RPMI7951 (cell line): ENCODE measurements at regions not wholly inside any gene's neighbourhood (a gene's known extent, or its start where the extent isn't known, plus 50 kb on each side); places are given as distances from the start of the nearest gene placed in this dataset.

ENCODE experiments used
- DNase-seq: peaks from one replicate; pipeline ENCODE4 v3.0.0-alpha.2; 2012; ENCODE audit warnings: low read depth

DNA sequence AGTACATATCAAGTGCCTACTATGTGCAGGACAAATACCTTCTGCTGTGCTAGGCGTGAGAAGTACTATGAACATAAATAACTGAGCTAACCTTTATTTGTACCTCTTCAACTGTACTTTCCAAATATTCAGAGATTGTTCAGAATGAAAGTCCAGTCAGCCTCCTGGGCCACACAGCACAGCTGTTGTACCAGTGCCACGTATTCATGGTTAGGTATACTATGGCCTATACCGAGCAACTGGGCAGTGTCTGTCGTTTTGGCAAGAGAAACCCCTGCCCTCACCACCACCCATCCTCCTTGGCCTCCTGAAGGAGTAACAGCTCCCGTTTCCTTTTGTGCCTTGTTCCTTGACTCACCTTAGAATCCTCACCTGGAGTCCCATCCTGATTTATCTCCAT, 53.0 kb downstream of the RASSF10 start:
- DNase-seq, result no peak

DNA sequence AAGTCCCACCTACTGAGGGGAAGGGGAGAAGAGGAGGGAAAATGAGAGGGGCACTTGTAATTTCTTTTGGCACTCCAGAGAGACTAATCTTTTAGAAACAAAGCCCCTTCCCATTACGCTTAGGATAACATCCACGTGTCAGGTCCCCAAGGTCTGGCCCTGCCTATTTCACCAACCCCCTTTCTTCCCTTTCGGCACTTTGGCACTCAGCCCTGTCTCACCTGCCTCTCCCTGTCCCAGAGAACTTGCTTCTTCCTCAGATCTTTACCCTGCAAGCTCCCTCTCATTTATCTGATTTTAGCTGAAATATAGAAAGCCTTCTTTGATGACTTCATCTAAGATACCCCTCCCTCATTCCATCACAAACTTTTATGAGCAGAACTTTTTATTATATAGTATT, 55.5 kb downstream of the RASSF10 start:
- DNase-seq, result no peak

DNA sequence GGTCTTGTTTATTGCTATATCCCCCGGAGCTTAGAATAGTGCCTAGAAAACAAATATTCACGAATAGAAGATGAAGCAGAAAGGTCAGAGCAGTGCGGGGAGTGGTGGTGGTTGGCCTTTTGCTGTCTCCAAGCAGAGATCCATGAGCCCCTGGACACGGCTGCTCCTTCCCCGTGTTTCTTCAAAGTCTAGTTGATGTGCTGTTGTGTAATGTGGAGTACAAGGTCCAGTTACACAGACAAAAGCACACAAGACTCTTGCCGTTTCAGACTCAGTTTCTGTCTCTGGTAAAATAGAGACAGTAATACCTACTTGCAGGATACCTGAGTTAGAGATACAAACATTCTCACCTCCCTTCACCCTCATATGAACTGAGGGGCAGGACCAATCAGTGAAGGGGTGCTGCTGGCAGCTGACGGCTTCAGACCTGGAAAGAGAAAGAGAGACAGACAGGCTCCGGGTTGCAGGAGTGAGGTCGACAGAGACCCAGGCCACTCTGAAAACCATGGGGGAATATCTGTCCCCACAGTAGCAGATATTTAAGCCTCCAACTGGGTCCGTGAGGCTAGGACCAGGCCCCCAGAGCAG, 56.2 kb downstream of the RASSF10 start:
- DNase-seq, result no peak

DNA sequence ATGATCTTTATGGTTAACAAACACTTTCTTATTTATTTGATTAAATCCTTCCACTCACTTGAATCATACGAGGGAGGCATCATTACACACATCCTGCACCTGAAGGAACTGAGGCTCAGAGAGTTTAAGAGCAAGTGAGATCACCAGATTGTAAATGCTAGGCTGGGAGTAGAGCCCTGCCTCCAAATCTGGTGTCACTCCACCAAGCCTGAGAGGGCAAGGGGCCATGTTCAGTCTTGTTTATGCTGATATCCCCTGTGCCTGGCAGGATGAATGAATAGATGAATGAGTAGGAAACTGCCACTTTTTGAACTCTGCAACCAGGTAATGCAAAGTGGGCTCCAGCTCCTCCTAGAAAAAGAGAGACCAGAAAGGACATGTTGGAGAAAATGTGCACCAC, 59.1 kb downstream of the RASSF10 start:
- DNase-seq, result no peak

DNA sequence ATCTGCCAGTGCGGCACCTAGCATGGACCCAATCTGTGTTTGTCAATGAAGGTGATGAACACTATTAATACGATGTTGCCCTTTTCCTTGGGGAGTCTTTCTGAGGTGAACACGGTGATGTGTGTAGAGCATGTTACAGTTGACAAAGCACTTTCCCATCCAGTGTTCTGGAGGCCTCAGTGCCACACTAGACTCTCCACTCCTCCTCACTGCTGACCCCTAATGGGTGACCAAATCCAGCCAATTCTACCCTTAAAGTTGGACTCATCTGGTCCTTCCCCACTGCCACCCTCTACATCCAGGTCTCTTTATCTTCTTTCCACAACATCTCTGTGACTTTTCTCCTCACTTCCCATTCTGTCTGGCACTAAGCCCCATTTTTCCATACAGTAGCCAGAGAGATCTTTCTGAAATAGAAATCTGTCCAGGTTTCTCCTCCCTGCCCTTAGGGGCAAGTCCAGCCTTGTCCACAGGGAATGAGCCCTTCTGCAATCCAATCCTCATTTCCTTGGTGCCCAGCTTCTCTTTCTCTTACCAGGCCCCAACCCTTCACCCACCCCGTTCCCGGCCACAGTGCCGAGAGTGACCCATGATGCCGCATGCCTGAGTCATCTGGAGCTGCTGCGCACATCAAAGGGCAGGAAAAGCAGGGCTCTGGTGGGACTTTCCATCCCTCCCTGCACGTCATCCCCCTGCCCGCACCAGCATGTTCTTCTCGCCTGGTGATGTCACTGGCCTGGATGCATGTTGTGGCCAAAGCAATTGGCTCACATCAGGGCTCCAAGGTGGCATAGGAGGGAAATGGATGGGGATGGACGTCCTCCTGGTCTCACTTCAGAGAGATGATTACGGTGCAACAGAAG, 64.2 kb downstream of the RASSF10 start:
- DNase-seq, result peak; percentile 97

DNA sequence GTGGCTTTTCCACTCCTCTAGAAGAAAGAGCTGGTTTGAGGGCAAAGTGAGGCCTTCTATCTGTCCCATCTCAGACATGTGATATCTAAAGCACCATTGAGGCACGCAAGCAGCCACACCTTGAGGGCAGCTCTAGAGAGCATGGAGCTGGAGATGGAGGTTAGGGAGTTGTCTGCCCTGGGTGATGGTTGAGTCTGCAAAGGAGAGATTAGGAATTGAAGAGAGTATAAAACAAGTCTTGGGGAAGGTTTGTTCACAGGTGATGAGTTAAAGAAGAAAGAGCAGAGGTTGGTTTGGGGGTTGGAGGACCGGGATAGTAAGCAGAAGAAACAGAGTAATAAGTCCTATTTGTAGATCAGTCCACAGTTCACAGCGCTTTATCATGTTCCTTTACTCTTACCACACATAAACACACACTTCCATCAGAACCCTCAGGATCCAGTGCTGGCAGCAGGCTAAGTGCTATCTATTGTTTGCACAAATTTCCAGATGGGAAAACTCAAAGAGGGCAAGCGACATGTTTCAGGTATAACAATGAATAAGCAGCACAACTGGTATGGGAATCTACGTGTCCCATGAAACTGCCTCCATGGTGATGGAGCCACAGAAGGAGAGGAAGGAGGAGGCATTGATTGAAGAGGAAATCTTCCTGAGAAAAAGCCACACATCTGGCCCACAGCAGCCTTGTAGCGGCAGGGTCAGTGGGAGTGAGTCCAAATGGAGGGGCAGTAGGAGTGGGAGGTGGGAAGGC, 65.8 kb downstream of the RASSF10 start:
- DNase-seq, result no peak

DNA sequence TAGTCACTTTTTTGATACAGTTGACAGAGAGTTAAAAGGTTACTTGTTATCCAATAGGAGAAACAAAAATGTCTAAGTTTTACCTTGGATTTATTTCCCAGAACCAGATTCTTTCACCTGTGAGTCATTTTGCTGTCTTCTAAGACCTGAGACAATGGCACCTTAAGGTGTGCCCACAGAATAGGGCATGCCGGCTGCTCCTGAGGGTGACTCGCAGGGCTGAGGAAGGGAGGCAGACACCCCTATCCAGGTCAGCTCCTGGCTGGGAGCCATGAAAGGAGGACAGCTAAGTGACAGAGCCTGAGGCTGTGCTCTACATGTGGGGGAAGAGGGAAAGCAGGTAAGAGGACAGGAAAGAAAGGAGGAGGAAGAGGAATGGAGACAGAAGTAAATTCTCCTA, 67.8 kb downstream of the RASSF10 start:
- no peak for DNase-seq

DNA sequence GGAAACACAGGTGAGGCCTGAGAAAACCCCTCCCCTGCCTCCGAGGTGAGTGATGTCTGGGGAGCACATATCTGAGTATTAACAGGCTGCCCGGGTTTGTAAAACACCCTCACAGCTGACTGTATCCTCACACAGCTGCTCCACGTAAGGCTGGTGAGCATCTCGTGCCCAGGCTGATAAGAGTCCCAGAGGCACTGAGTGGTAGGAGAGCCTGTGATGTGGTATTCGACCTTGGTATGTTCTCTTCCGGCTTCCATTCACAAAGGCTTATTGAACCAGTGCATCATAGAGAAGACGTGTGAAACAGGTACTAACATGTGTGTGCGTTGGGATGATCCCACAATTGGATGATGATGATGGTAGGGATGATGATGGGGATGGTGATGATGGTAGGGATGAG, 71.7 kb downstream of the RASSF10 start:
- no peak for DNase-seq

DNA sequence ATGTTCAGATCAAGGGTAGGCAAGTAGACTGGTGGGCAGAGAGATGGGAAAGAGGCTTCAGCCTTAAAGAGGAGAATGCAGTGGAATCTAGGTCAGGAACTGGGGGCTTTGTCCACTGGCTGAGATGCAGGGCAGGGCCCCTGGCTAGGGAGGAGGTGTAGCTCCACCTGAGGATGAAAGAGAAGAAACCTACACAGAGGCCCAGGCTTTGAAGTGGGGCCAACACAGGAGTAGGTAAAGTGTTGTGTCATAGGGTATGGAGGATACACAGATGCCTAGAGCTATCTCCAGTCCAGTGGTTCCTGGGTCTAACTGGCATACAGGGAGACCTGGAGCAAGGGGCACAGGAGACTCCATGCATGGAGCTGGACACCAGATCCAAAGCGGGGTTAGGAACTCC, 73.5 kb downstream of the RASSF10 start:
- no peak for DNase-seq

DNA sequence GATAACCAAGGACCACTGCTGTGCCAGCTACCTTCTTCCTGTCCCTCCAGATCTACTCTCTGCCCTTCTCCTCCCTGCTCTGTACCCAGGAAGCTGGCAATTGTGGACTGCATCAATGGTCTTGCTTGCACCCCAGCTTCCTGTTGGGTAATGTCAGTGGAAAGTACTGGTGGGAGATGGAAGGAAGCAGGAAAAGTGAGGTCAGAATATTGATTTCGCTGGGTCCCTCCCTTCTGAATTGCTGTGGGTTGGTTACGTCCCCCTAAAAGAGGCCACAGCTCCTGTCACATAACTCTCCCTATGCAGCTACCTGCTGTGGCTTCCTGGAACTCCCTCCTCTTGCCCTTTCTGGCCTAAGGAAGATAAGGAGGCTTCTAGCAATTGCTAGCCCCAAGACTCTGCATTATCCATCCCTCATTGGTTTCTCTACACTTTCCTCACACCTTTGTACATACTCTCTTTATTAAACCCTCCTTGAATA, 81.2 kb downstream of the RASSF10 start:
- DNase-seq, result no peak

DNA sequence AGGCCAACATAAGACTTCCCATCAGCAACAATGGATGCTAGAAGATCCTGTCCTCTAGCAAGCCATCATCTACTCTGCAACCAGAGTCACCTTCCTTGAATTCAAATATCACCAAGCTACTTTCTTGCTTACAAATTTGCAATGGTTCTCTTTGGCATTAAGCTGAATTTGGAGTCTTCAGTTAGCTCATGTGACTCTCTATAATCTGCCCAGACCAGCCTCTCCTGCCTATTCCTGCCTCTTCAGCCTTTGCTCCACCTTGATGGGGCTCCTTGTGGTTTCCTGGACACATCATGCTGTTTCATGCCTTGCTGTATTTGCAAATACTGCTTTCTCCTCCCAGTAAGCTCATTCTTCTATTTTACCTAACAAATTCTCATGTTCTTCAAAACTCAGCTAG, 82.3 kb downstream of the RASSF10 start:
- DNase-seq, result no peak

DNA sequence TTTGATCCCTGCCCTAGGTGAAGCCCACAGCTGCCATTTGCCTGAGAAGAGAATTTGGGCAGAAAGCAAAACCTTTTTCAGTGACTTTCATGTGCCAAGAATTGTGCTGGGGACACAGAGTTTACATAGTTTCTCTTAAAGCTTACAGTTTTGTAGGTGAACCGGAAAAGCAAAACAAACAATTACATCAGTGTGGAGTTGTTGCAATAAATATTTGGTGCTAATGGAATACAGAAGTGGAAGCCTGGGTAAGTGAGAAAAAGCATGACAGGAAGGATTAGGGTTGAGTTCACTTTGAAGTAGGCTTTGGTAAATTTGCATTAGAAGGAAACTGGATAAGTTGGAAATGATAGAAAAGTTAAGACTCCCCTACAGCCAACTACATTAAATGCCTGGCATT, 82.7 kb downstream of the RASSF10 start:
- DNase-seq, result no peak

DNA sequence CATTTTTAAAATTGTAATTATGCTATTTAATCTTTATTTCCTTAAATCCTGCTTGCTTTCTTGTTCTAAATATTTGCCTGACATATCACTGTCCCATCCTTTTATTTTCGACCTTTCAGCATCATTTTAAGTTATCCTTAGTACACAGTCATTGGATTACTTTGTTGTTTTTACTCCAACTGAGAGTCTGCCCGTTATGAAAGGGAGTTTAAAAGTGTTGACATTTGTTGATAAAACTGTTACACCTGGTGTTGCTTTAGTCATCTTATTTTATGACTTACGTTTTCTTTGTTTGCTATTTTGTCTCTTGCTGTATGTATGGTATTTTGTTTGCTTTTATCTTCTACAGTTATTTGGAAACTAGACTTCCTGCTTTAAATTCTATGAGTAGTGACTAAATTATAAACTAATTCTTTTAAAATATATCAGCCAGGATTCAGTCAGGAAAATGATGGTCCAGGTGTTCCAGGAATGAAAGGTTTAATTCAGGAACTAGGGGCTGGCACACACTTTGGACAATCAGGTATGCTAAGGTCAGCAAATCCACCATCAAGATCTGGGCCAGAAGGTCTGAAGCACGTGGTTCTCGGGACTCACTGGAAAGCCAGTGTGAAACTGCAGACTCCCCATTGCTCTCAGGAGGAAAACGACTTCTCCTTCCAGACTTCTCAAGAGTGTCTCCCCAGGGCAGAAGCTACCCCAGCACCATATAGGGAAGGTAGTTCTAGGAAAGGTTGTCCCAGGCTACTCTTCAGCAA, 86.0 kb downstream of the RASSF10 start:
- no peak for DNase-seq

DNA sequence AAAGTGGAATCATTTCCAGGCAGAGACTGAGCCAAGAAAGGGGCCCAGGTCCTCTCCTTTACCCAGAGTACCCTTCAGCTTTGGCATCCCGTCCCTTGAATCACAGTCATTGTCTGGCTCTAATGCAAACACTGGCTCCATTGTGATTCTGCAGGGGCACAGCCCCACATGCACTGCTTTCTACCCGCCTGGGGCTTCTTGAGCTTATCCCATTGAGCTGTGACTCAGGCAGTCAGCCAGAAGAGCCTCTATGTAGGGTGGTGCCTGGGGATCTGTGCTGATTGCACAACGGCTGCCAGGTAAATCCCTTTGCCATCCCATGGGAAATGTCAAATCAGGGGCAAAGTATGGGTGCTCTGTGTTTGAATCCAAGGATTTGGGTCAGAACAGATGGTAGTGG, 88.9 kb downstream of the RASSF10 start:
- peak; percentile 88 for DNase-seq

DNA sequence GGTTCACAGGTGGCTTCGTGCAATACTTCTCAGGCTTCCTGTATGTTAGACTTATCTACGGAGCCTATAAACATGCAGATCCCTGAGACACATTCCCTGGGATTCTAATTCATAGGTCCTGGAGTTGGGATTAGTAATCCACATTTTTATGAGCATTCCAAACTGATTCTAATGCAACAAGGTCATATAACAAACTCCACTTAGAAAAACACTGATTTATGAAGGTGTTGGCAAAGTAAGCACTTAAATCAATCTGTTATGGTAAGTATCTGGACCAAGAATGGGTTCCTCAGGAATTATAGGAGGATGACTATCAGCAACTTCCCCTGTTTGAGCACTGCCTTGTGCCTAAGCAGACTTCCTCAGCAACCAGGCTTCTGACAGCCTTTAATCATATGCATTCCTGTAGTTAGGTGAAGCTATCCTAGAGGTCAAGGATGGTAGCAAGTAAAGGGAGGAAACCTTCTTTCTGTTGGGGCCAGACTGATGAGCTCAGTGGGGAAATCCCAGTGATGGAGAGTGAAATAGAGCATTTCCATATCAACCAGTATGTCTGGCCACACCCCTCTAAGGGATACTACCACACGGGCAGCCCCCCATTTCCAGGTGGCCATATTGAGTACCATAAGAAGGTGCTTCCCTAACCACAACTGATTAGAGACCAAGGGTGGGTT, 89.6 kb downstream of the RASSF10 start:
- no peak for DNase-seq

DNA sequence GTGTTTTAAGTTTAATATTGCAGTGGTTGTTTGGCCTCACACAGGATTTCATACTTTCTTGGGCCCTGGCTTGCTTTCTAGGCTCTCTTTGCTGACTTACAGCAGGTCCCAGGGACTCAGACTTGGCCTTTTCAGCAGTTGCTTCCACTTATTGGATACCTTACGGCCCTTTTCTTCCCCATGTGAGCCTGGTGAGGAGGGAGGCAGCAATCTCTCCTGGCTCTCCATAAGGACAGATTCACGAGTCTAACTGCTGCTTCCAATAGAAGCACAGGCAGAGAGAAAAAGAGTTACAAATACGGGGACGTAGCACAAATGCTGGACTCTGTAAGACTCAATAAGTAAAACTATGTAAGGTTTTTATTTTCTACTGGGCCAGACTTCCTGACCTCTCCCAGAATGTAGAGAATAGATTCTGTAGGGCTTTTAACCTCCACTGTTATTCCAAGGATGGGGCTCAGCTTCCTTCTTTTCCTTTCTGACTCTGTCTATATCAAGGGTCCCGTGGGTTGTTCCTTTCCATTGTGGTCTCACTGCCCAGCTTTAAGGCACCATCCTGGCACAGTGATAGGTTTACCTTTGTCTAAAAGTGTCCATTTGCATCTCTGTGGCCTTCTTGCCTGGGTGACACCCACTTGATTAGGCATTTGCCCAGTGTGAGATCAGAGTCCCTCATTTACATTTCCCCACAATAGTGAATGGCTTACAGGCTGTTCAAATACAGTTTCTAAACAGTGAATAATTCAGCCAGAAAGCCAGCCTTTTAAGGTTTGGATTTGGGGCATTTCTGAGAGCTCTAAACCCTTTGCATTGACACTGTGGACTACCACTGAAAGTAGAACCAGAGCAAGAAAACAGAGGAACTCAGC, 92.8 kb downstream of the RASSF10 start:
- DNase-seq, result no peak

DNA sequence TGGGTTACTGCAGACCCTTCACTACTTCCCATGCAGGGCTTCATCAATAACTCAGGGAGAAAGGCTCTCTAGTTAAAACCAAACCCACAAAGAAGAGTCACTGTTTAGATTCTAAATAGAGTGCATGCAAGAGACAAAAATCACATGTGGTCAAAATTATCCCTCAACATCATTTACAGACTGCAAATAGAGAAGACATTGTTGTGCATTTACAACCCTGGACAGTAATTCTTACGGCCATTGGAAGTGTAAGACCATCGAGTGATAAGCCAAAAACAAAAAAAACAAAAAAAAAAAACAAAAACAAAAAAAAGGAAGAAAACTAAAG, 93.4 kb downstream of the RASSF10 start:
- no peak for DNase-seq

DNA sequence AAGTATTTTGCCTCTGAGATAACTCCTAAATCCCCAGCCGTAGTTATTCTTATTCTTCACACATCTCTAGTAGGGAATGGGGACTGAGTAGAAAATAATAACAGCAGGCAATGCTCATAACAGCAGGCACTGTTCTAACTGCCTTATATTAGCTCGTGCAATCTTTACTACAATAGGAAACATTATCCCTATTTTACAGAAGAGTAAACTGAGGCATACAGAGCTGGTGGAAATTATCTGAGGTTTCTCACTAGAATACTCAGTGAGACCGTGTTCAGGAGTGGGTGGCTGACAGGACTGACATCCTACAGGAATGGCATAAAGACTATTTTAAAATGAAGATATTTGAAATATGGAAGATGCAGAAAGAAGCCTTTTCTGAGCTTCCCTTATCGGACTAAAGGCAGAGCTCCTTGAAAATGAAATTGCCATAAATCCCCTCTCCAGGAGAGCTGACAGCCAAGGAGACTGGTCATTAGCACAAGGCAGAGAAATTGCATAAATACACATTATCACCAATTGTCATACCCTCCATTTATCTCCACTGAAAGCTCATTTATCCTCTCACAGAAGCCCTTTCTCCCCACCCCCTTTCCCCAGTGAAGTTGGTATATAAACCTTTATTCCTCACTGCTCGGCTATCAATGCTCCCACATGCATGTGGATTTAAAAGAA, 93.9 kb downstream of the RASSF10 start:
- no peak for DNase-seq

DNA sequence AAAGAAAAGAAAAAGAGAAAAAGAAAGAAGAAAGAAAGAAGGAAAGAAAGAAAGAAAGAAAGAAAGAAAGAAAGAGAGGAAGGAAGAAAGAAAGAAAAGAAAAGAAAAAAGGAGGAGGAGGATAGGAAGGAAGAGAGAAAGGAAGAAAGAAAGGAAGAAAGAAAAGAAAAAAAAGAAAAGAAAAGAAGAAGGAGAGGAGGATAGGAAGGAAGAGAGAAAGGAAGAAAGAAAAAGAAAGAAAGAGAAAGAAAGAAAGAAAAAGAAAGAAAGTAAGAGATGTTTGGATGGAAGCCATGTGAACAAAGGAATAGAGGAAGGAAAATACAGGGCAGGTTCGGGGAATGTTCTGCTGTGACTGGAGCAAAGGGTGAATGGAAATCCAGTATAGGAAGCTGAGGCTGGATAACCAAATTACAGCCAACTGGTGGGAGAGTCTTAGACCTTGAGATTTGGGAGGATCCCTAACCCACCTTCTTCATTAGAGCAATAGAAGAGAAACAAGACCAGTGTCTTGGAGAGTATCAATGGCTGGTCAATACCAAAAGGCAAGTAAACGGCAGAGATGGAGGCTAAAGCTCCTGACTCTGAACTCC, 94.9 kb downstream of the RASSF10 start:
- DNase-seq, result no peak
